Neural crest cell (in vitro differentiated cells): ENCODE measurements at regions not wholly inside any gene's neighbourhood (a gene's known extent, or its start where the extent isn't known, plus 50 kb on each side); places are given as distances from the start of the nearest gene placed in this dataset.

Experiments
- DNase-seq: peaks from one replicate; pipeline ENCODE4 v3.0.0; 2021; ENCODE audit warnings: low read depth, mixed read lengths, low spot score
- H3K27ac Mint-ChIP-seq: one replicate; pipeline ENCODE4 v1.8.0; 2021; ENCODE audit warnings: mild to moderate bottlenecking, mixed read lengths; ENCODE audit not compliant: unreplicated experiment
- H3K27me3 Mint-ChIP-seq: 2 replicates; pipeline ENCODE4 v1.8.0; 2021; ENCODE audit warnings: low read depth, mild to moderate bottlenecking, mixed read lengths
- H3K36me3 Mint-ChIP-seq: 2 replicates; pipeline ENCODE4 v1.8.0; 2021; ENCODE audit warnings: low read depth, mild to moderate bottlenecking, mixed read lengths
- H3K4me1 Mint-ChIP-seq: 2 replicates; pipeline ENCODE4 v1.8.0; 2021; ENCODE audit warnings: mixed read lengths
- H3K4me3 Mint-ChIP-seq: one replicate; pipeline ENCODE4 v1.8.0; 2021; ENCODE audit warnings: mild to moderate bottlenecking, mixed read lengths
- H3K9me3 Mint-ChIP-seq: 2 replicates; pipeline ENCODE4 v1.8.0; 2021; ENCODE audit warnings: mixed read lengths
- CTCF ChIP-seq: fragments of 200-600 bp; sonication (generic); conservative IDR thresholded peaks from 2 replicates; pipeline ENCODE4 v1.5.0; 2021; ENCODE audit warnings: antibody characterized with exemption, mild to moderate bottlenecking

GRCh38 chr3:65168547-65168946 is 480.7 kb upstream of the ADAMTS9 start:
- no peaks in the 10 kb centered on the region for H3K36me3 Mint-ChIP-seq
- TF ChIP-seq CTCF = no peak
- H3K27me3 Mint-ChIP-seq = no peaks in the 10 kb centered on the region
- peaks cover 29% of the 10 kb centered on the region for H3K4me1 Mint-ChIP-seq
- H3K27ac Mint-ChIP-seq = no peak overlapping the region
- H3K4me3 Mint-ChIP-seq = no peak overlapping the region
- no peak for DNase-seq
- H3K9me3 Mint-ChIP-seq = peaks cover 2% of the 10 kb centered on the region

- H3K36me3 Mint-ChIP-seq = no peaks in the 10 kb centered on the region
- peaks cover 2% of the 10 kb centered on the region for H3K9me3 Mint-ChIP-seq
- no peaks in the 10 kb centered on the region for H3K27me3 Mint-ChIP-seq
- no peak for TF ChIP-seq CTCF
- H3K4me3 Mint-ChIP-seq = no peak overlapping the region
- DNase-seq = no peak
- peaks cover 32% of the 10 kb centered on the region for H3K4me1 Mint-ChIP-seq
- H3K27ac Mint-ChIP-seq = no peak overlapping the region
These were observed 478.7 kb upstream of the ADAMTS9 start for GRCh38 chr3:65166531-65166930.

- DNase-seq = no peak
- TF ChIP-seq CTCF = no peak
- Mint-ChIP-seq H3K9me3 (peaks cover 2% of the 10 kb centered on the region), H3K27me3 (no peaks in the 10 kb centered on the region), H3K36me3 (no peaks in the 10 kb centered on the region), H3K27ac (no peak overlapping the region), H3K4me3 (no peak overlapping the region), H3K4me1 (peaks cover 15% of the 10 kb centered on the region)
These were observed 470.2 kb upstream of the ADAMTS9 start for GRCh38 chr3:65158023-65158422.

GRCh38 chr3:65153850-65154512 is 466.2 kb upstream of the ADAMTS9 start:
- no peak overlapping the region for H3K4me3 Mint-ChIP-seq
- H3K9me3 Mint-ChIP-seq = peaks cover 4% of the 10 kb centered on the region
- no peaks in the 10 kb centered on the region for H3K36me3 Mint-ChIP-seq
- no peak for DNase-seq
- no peak for TF ChIP-seq CTCF
- H3K27me3 Mint-ChIP-seq = no peaks in the 10 kb centered on the region
- no peak overlapping the region for H3K27ac Mint-ChIP-seq
- peaks cover 15% of the 10 kb centered on the region for H3K4me1 Mint-ChIP-seq

GRCh38 chr3:65151666-65152065 is 463.9 kb upstream of the ADAMTS9 start:
- no peak overlapping the region for H3K27ac Mint-ChIP-seq
- no peaks in the 10 kb centered on the region for H3K36me3 Mint-ChIP-seq
- H3K4me3 Mint-ChIP-seq = no peak overlapping the region
- no peaks in the 10 kb centered on the region for H3K27me3 Mint-ChIP-seq
- no peak for TF ChIP-seq CTCF
- peaks cover 4% of the 10 kb centered on the region for H3K9me3 Mint-ChIP-seq
- H3K4me1 Mint-ChIP-seq = peaks cover 9% of the 10 kb centered on the region
- no peak for DNase-seq
